ENCODE measurements at regions not wholly inside any gene's neighbourhood (a gene's known extent, or its start where the extent isn't known, plus 50 kb on each side); places are given as distances from the start of the nearest gene placed in this dataset.

- TF ChIP-seq REST (IDR thresholded peaks at IDR 0.05; ENCODE audit: insufficient replicate concordance, low read depth) (no peak), GABPA (IDR thresholded peaks at IDR 0.05; ENCODE audit: low read depth) (no peak), SPI1 (IDR thresholded peaks at IDR 0.05; ENCODE audit: borderline replicate concordance, low read depth) (no peak), POLR2AphosphoS5 (IDR thresholded peaks at IDR 0.05; ENCODE audit: low read depth) (no peak)
- TF ChIP-seq, protein P1, sequence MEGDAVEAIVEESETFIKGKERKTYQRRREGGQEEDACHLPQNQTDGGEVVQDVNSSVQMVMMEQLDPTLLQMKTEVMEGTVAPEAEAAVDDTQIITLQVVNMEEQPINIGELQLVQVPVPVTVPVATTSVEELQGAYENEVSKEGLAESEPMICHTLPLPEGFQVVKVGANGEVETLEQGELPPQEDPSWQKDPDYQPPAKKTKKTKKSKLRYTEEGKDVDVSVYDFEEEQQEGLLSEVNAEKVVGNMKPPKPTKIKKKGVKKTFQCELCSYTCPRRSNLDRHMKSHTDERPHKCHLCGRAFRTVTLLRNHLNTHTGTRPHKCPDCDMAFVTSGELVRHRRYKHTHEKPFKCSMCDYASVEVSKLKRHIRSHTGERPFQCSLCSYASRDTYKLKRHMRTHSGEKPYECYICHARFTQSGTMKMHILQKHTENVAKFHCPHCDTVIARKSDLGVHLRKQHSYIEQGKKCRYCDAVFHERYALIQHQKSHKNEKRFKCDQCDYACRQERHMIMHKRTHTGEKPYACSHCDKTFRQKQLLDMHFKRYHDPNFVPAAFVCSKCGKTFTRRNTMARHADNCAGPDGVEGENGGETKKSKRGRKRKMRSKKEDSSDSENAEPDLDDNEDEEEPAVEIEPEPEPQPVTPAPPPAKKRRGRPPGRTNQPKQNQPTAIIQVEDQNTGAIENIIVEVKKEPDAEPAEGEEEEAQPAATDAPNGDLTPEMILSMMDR (IDR thresholded peaks at IDR 0.05; ENCODE audit: insufficient read depth, low read length), result no peak
- DNase-seq (ENCODE audit: low read depth in 1 of 2, low spot score in 1 of 2), result no peak
- Histone ChIP-seq H3K4me3 (replicated peaks; ENCODE audit: insufficient read depth, low read length) (no peak overlapping the region), H3K27ac (replicated peaks) (no peak overlapping the region), H3K27me3 (ENCODE audit: insufficient read depth, poor library complexity, severe bottlenecking) (no peaks in the 10 kb centered on the region)
Observed at GRCh38 chr10:33709008-33709753, 374.7 kb upstream of the NRP1 start.

DNA sequence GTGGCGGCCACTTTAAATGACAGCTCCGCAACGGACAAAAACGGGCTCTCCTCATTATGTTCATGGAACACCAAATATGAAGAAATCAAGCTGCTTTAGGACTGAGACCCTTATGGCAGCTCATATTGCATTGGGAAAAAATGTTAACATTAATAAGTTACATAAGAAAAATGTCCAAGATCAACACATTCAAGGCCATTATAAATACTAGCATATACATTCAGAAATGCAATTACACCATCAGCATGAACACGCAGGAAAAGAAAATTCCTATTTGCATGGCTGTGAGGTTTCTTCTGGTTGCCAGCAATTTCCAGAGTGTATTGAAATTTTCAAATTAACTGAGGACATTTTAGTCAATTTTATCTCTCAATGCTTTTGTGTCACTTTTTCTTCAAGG is 374.1 kb upstream of the NRP1 start:
- DNase-seq (ENCODE audit: low read depth in 1 of 2, low spot score in 1 of 2), result no peak
- TF ChIP-seq GABPA (IDR thresholded peaks at IDR 0.05; ENCODE audit: low read depth) (no peak), SPI1 (IDR thresholded peaks at IDR 0.05; ENCODE audit: borderline replicate concordance, low read depth) (no peak)
- Histone ChIP-seq H3K27ac (replicated peaks) (no peak overlapping the region), H3K27me3 (ENCODE audit: insufficient read depth, poor library complexity, severe bottlenecking) (no peaks in the 10 kb centered on the region), H3K4me3 (replicated peaks; ENCODE audit: insufficient read depth, low read length) (no peak overlapping the region)

GRCh38 chr10:33706746-33707145 is 372.3 kb upstream of the NRP1 start:
- no peak for DNase-seq (ENCODE audit: low read depth in 1 of 2, low spot score in 1 of 2)
- TF ChIP-seq, protein P1 (IDR thresholded peaks at IDR 0.05; ENCODE audit: insufficient read depth, low read length), result no peak
- TF ChIP-seq POLR2AphosphoS5 (IDR thresholded peaks at IDR 0.05; ENCODE audit: low read depth) (no peak), REST (IDR thresholded peaks at IDR 0.05; ENCODE audit: insufficient replicate concordance, low read depth) (no peak), SPI1 (IDR thresholded peaks at IDR 0.05; ENCODE audit: borderline replicate concordance, low read depth) (no peak), GABPA (IDR thresholded peaks at IDR 0.05; ENCODE audit: low read depth) (no peak)
- H3K27ac ChIP-seq (replicated peaks), result no peak overlapping the region

DNA sequence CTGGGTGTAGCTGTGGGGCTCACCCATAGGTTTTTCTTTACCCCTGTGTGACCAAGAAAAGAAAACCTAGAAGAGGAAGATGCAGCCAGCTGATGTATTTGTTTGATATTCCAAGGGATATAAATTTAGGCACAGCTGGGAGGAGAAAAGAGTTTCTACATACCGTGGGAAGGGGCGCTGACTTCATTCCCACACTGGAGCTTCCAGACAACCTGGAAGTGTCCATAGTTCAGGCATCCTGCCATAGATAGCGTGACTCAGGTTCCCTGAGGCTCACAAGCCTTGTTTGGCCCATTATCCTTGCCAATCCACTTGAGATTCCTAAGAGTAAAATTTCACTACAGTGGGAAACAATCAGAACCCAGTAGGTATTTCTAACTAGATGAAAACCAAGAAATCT is 371.7 kb upstream of the NRP1 start:
- DNase-seq (ENCODE audit: low read depth in 1 of 2, low spot score in 1 of 2), result no peak
- Histone ChIP-seq H3K27me3 (ENCODE audit: insufficient read depth, poor library complexity, severe bottlenecking) (no peaks in the 10 kb centered on the region), H3K4me3 (replicated peaks; ENCODE audit: insufficient read depth, low read length) (no peak overlapping the region), H3K27ac (replicated peaks) (no peak overlapping the region)
- TF ChIP-seq SPI1 (IDR thresholded peaks at IDR 0.05; ENCODE audit: borderline replicate concordance, low read depth) (no peak), GABPA (IDR thresholded peaks at IDR 0.05; ENCODE audit: low read depth) (no peak), POLR2AphosphoS5 (IDR thresholded peaks at IDR 0.05; ENCODE audit: low read depth) (no peak), REST (IDR thresholded peaks at IDR 0.05; ENCODE audit: insufficient replicate concordance, low read depth) (no peak)
- TF ChIP-seq, protein P1 (IDR thresholded peaks at IDR 0.05; ENCODE audit: insufficient read depth, low read length), result no peak

More at GRCh38 chr10:33706746-33707145, 372.3 kb upstream of the NRP1 start:
- Histone ChIP-seq H3K27me3 (ENCODE audit: insufficient read depth, poor library complexity, severe bottlenecking) (no peaks in the 10 kb centered on the region), H3K4me3 (replicated peaks; ENCODE audit: insufficient read depth, low read length) (no peak overlapping the region)

All from HL-60 (cell line).